ENCODE measurements at regions not wholly inside any gene's neighbourhood (a gene's known extent, or its start where the extent isn't known, plus 50 kb on each side); places are given as distances from the start of the nearest gene placed in this dataset.

DNA sequence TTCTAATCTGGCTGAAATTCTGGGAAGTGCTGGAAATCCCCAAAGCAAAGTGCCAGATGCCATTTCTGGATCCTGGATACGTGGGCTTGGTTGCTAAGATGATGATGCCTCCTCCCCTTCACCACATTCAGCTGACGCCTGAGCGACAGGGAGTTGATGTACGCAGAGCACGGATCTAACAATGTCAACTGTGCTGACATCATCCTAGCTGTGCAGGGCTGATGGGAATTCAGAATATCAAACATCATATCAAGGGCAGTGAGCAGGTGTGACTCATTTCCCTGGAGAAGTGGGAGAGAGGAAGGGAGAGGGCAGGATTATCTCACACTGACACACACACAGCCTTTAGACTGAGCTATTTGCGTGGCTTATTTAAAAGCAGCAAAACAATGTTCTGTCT, 92.6 kb upstream of the ZBTB20 start:
- TF ChIP-seq, protein P1, sequence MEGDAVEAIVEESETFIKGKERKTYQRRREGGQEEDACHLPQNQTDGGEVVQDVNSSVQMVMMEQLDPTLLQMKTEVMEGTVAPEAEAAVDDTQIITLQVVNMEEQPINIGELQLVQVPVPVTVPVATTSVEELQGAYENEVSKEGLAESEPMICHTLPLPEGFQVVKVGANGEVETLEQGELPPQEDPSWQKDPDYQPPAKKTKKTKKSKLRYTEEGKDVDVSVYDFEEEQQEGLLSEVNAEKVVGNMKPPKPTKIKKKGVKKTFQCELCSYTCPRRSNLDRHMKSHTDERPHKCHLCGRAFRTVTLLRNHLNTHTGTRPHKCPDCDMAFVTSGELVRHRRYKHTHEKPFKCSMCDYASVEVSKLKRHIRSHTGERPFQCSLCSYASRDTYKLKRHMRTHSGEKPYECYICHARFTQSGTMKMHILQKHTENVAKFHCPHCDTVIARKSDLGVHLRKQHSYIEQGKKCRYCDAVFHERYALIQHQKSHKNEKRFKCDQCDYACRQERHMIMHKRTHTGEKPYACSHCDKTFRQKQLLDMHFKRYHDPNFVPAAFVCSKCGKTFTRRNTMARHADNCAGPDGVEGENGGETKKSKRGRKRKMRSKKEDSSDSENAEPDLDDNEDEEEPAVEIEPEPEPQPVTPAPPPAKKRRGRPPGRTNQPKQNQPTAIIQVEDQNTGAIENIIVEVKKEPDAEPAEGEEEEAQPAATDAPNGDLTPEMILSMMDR (IDR thresholded peaks at IDR 0.05; ENCODE audit: insufficient read depth, low read length, poor library complexity, severe bottlenecking) = no peak
- no peak for TF ChIP-seq EZH2phosphoT487 (conservative IDR thresholded peaks at IDR 0.05; ENCODE audit: low read length)

Data from SU-DHL-6 (cell line).